ENCODE measurements at regions not wholly inside any gene's neighbourhood (a gene's known extent, or its start where the extent isn't known, plus 50 kb on each side); places are given as distances from the start of the nearest gene placed in this dataset.

DNA sequence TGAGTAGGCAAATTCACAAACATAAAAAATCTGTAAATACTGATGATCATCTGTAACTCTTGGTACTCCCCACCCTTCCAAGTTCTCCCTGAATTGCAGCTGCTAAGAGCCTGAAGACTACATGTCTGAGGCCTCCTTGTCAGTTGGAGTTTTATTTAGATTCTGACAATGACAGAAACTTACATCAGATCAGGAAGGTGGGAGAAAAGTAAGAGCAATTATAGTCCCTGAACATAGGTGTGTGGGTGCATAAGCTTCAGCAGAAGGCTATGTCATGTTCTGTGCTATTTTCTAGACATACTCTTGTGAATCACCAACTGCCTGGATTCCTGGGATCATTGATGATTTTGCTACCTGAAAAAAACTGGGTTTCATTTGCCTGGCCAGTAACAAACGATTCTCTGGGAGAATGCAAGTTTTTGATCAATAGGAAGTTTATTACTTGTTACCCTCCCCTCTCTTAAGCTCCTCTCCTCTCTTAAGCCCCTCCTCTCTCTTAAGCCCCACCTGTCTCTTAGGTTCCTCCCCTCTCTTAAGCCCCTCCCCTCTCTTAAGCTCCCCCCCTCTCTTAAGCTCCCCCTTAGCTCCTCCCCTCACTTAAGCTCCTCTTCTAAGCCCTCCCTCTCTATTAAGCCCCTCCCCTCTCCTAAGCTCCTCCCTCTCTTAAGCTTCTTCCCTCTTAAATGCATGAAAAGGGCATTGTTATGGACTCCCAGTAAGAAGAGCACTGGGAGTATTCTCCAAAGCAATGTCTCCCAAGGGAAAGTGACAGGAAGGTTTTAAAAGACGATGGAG is 1183.4 kb upstream of the AUTS2 start (continued):
- no peak for TF ChIP-seq CREB1 (IDR thresholded peaks at IDR 0.05)
- TF ChIP-seq RAD21 (IDR thresholded peaks at IDR 0.05 in 1 of 2, conservative IDR thresholded peaks at IDR 0.05 in 1 of 2; ENCODE audit: low read depth in 2 of 2, low read length in 2 of 2): no peak

Measured in H1 (cell line).